Central memory CD4-positive, alpha-beta T cell (primary cell): ENCODE measurements at regions not wholly inside any gene's neighbourhood (a gene's known extent, or its start where the extent isn't known, plus 50 kb on each side); places are given as distances from the start of the nearest gene placed in this dataset.

Source experiments
- DNase-seq: peaks from one replicate; pipeline ENCODE4 v3.0.0; 2022

GRCh38 chr2:14923820-14924580, 291.5 kb downstream of the LRATD1 start:
- no peak for DNase-seq

GRCh38 chr2:14925471-14925870, 293.0 kb downstream of the LRATD1 start:
- DNase-seq = no peak

GRCh38 chr2:14927021-14927564, 294.6 kb downstream of the LRATD1 start:
- DNase-seq = no peak

- DNase-seq = no peak
Observed at GRCh38 chr2:14928056-14928455, 295.5 kb downstream of the LRATD1 start.

GRCh38 chr2:14930441-14930840, 297.9 kb downstream of the LRATD1 start:
- DNase-seq = no peak

GRCh38 chr2:14932285-14932684, 299.8 kb downstream of the LRATD1 start:
- no peak for DNase-seq

- no peak for DNase-seq
Observed at GRCh38 chr2:14933753-14934152, 301.2 kb downstream of the LRATD1 start.

GRCh38 chr2:14936426-14936825, 303.9 kb downstream of the LRATD1 start:
- DNase-seq = no peak

- DNase-seq = no peak
Observed at GRCh38 chr2:14937336-14937735, 304.8 kb downstream of the LRATD1 start.

- DNase-seq = no peak
Observed at GRCh38 chr2:14941151-14941631, 308.7 kb downstream of the LRATD1 start.

- no peak for DNase-seq
Observed at GRCh38 chr2:14942987-14943386, 310.5 kb downstream of the LRATD1 start.

GRCh38 chr2:14944562-14945346, 312.2 kb downstream of the LRATD1 start:
- no peak for DNase-seq

- no peak for DNase-seq
Observed at GRCh38 chr2:14951569-14952285, 319.2 kb downstream of the LRATD1 start.

- DNase-seq = no peak
Observed at GRCh38 chr2:14952400-14952963, 320.0 kb downstream of the LRATD1 start.

GRCh38 chr2:14960686-14961324, 328.3 kb downstream of the LRATD1 start:
- no peak for DNase-seq

GRCh38 chr2:14967729-14968128, 335.2 kb downstream of the LRATD1 start:
- DNase-seq = no peak

GRCh38 chr2:14975381-14975780, 342.9 kb downstream of the LRATD1 start:
- DNase-seq = no peak

- DNase-seq = no peak
Observed at GRCh38 chr2:14977021-14977420, 344.5 kb downstream of the LRATD1 start.

GRCh38 chr2:14978845-14979244, 346.3 kb downstream of the LRATD1 start:
- DNase-seq = no peak

GRCh38 chr2:14982790-14983189, 350.3 kb downstream of the LRATD1 start:
- DNase-seq = no peak

GRCh38 chr2:14988600-14988999, 356.1 kb downstream of the LRATD1 start:
- no peak for DNase-seq

- no peak for DNase-seq
Observed at GRCh38 chr2:14991723-14992122, 359.2 kb downstream of the LRATD1 start.
